ENCODE measurements at regions not wholly inside any gene's neighbourhood (a gene's known extent, or its start where the extent isn't known, plus 50 kb on each side); places are given as distances from the start of the nearest gene placed in this dataset.

- no peak for DNase-seq (ENCODE audit: low read depth)
Observed at GRCh38 chr9:88712484-88712883, 177.5 kb downstream of the NXNL2 start.

GRCh38 chr9:88713010-88713409 is 178.0 kb downstream of the NXNL2 start:
- H3K4me3 ChIP-seq (ENCODE audit: low read depth, low read length), result no peak overlapping the region
- DNase-seq (ENCODE audit: low read depth), result no peak
- TF ChIP-seq, protein P1, sequence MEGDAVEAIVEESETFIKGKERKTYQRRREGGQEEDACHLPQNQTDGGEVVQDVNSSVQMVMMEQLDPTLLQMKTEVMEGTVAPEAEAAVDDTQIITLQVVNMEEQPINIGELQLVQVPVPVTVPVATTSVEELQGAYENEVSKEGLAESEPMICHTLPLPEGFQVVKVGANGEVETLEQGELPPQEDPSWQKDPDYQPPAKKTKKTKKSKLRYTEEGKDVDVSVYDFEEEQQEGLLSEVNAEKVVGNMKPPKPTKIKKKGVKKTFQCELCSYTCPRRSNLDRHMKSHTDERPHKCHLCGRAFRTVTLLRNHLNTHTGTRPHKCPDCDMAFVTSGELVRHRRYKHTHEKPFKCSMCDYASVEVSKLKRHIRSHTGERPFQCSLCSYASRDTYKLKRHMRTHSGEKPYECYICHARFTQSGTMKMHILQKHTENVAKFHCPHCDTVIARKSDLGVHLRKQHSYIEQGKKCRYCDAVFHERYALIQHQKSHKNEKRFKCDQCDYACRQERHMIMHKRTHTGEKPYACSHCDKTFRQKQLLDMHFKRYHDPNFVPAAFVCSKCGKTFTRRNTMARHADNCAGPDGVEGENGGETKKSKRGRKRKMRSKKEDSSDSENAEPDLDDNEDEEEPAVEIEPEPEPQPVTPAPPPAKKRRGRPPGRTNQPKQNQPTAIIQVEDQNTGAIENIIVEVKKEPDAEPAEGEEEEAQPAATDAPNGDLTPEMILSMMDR (IDR thresholded peaks at IDR 0.05; ENCODE audit: insufficient read depth, low read depth, low read length, missing control alignments), result no peak

More at GRCh38 chr9:88712484-88712883, 177.5 kb downstream of the NXNL2 start:
- TF ChIP-seq, protein P1 (IDR thresholded peaks at IDR 0.05; ENCODE audit: insufficient read depth, low read depth, low read length, missing control alignments), result no peak
- no peak overlapping the region for H3K4me3 ChIP-seq (ENCODE audit: low read depth, low read length)

DNA sequence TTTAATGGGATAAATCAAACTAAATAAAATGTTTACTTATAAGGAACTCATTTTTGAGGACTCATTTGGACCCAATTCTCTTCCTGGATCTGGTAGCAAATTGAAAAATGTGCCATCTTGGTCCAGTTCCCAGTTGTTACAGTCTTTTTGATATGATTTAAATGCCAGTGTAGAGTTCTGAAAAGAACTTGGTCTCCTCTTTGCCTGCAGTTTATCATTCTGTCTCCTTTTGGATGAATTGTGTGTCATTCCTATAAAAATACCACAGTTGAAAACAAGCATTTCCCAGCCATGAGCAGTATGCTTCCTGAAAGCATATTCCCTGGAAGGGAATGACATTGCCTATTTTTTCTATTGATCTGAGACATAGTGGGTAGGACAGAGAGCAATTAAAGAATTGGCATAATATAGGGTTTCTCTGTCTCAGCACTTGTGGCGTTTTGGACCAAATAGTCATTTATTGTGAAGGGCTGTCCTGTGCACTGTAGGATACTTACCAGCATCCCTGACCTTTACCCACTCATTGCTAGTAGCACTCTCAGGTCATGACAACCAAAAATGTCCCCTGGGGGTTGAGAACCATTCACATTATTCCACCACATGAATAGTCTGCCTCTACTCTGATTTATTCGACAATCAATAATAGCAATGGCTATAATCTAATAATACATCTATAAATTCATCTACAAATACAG is 181.8 kb downstream of the NXNL2 start:
- no peak for DNase-seq (ENCODE audit: low read depth)
- H3K4me3 ChIP-seq (ENCODE audit: low read depth, low read length), result no peak overlapping the region
- TF ChIP-seq, protein P1 (IDR thresholded peaks at IDR 0.05; ENCODE audit: insufficient read depth, low read depth, low read length, missing control alignments), result no peak

GRCh38 chr9:88721025-88721424 is 186.0 kb downstream of the NXNL2 start:
- H3K4me3 ChIP-seq (ENCODE audit: low read depth, low read length), result no peak overlapping the region
- DNase-seq (ENCODE audit: low read depth), result no peak
- TF ChIP-seq, protein P1 (IDR thresholded peaks at IDR 0.05; ENCODE audit: insufficient read depth, low read depth, low read length, missing control alignments), result no peak

DNA sequence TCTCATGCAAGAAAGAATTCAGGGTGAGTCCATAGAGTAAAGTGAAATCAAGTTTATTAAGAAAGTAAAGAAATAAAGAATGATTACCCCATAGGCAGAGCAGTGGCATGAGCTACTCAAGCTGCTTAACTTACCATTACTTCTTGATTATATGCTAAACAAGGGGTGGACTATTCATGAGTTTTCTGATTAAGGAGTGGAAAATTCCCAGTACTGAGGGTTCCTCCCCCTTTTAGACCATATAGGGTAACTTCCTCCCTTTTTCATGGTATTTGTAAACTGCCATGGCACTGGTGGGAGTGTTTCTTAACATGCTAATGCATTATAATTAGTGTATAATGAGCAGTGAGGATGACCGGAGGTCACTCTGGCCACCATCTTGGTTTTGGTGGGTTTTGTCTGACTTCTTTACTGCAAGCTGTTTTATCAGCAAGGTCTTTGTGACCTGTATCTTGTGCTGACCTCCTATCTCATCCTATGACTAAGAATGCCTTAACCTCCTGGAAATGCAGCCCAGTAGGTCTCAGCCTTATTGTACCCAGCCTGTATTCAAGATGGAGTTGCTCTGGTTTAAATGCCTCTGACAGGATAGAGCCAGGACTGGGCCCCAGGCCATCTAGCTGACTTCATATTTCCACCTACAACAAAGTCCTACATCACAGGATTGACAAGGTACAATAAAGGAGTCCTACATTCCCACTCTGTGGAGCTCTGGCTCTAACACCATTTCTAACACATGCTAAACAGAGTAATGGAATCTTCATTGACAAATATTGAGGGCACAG is 186.7 kb downstream of the NXNL2 start:
- DNase-seq (ENCODE audit: low read depth), result no peak
- H3K4me3 ChIP-seq (ENCODE audit: low read depth, low read length), result no peak overlapping the region
- TF ChIP-seq, protein P1 (IDR thresholded peaks at IDR 0.05; ENCODE audit: insufficient read depth, low read depth, low read length, missing control alignments), result no peak

GRCh38 chr9:88722753-88723152 is 187.8 kb downstream of the NXNL2 start:
- no peak overlapping the region for H3K4me3 ChIP-seq (ENCODE audit: low read depth, low read length)
- no peak for DNase-seq (ENCODE audit: low read depth)
- TF ChIP-seq, protein P1 (IDR thresholded peaks at IDR 0.05; ENCODE audit: insufficient read depth, low read depth, low read length, missing control alignments), result no peak

All from GM12865 (cell line).